GM12892 (cell line): ENCODE measurements at regions not wholly inside any gene's neighbourhood (a gene's known extent, or its start where the extent isn't known, plus 50 kb on each side); places are given as distances from the start of the nearest gene placed in this dataset.

Source experiments
- POLR2A ChIP-seq: IDR thresholded peaks from 2 replicates; pipeline ENCODE4 v1.6.1; 2011; ENCODE audit warnings: low read depth, low read length, control low read depth
- POLR2AphosphoS5 ChIP-seq: IDR thresholded peaks from 2 replicates; pipeline ENCODE4 v1.6.1; 2011; ENCODE audit warnings: low read depth, low read length, control low read depth
- TAF1 ChIP-seq: IDR thresholded peaks from 2 replicates; pipeline ENCODE4 v1.6.1; 2011; ENCODE audit warnings: low read depth, mild to moderate bottlenecking, control low read depth, low read length, borderline replicate concordance

GRCh38 chr10:124342821-124343170 is 75.9 kb downstream of the OAT start:
- TF ChIP-seq POLR2A = no peak
- TF ChIP-seq POLR2AphosphoS5 = no peak
- no peak for TF ChIP-seq TAF1
